ENCODE measurements at regions not wholly inside any gene's neighbourhood (a gene's known extent, or its start where the extent isn't known, plus 50 kb on each side); places are given as distances from the start of the nearest gene placed in this dataset.

DNA sequence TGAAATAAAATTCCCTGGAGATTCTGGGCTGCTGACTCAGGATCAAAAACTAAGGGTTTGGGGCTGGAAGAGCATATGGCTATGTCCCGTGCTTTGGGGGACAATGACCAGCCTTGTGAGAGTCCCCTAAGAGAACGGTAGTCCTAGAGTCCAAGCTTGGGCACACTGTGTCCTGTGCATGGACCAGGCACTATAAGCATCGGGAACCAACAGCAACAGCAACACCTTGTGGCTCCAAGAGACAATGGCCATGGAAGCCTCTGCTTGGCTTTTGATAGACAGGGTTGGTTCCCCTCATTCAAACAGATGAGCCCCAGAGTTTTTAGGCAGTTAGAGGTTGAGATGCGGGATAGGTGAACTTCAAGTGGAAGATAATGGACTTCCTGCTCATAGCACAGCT lies 294.4 kb upstream of the CHAC2 start:
- no peak overlapping the region for H3K4me3 ChIP-seq (ENCODE audit: low read length in 2 of 2)
- H3K4me1 ChIP-seq (ENCODE audit: control insufficient read depth in 2 of 2, insufficient read depth in 2 of 2, low read length in 2 of 2), result no peaks in the 10 kb centered on the region
- no peaks in the 10 kb centered on the region for H3K36me3 ChIP-seq (ENCODE audit: control insufficient read depth in 2 of 2, insufficient read depth in 2 of 2, low read length in 1 of 2)
- DNase-seq (ENCODE audit: low read depth in 6 of 9, low spot score in 9 of 9), result no peak
- 81% methylated on average over 4 of the region's 4 CpGs for WGBS
- H3K27me3 ChIP-seq (ENCODE audit: control insufficient read depth in 2 of 2, insufficient read depth in 1 of 2, low read length in 1 of 2), result no peaks in the 10 kb centered on the region
- no peak overlapping the region for H3K27ac ChIP-seq (ENCODE audit: low read depth in 1 of 2, low read length in 1 of 2)
- H3K9me3 ChIP-seq (ENCODE audit: control insufficient read depth in 2 of 2, insufficient read depth in 1 of 2, low read length in 1 of 2), result no peaks in the 10 kb centered on the region

DNA sequence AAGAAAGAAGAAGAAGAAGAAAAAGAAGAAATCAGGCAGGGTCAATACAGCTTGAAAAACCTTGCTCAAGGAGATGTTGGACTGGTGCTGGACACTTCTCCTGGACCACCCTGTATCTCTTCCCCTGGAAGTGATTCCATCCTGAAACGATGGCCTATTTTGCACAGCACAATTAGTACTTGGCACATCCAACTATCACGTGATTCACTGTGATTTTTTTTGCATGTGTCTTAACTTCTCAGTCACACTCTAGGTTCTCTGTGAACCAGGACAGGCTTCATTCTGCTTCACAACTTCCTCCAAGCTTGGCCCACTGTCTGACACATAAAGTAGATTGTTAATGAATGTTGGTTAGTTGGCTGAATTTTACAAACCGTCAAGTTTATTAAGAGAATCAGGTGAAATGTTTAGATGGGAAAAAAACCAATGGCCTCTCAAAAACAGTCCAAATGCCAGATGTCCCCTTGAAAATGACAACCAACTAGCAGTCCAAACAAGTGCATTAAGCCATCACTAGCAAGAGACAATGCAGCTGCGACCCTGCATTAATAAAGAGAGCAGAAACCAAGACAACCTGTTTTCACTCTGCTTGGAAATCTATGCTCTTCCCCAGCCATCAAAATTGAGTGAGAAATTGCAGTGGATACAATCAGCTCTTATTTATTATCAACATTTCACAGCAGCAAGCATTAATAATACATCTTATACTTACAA lies 300.0 kb upstream of the CHAC2 start:
- Histone ChIP-seq H3K4me1 (ENCODE audit: control insufficient read depth in 2 of 2, insufficient read depth in 2 of 2, low read length in 2 of 2) (no peaks in the 10 kb centered on the region), H3K27me3 (ENCODE audit: control insufficient read depth in 2 of 2, insufficient read depth in 1 of 2, low read length in 1 of 2) (no peaks in the 10 kb centered on the region), H3K36me3 (ENCODE audit: control insufficient read depth in 2 of 2, insufficient read depth in 2 of 2, low read length in 1 of 2) (no peaks in the 10 kb centered on the region), H3K4me3 (ENCODE audit: low read length in 2 of 2) (no peak overlapping the region), H3K27ac (ENCODE audit: low read depth in 1 of 2, low read length in 1 of 2) (no peak overlapping the region), H3K9me3 (ENCODE audit: control insufficient read depth in 2 of 2, insufficient read depth in 1 of 2, low read length in 1 of 2) (no peaks in the 10 kb centered on the region)
- DNase-seq (ENCODE audit: low read depth in 6 of 9, low spot score in 9 of 9), result no peak
- WGBS, result 90% methylated on average over 4 of the region's 4 CpGs

DNA sequence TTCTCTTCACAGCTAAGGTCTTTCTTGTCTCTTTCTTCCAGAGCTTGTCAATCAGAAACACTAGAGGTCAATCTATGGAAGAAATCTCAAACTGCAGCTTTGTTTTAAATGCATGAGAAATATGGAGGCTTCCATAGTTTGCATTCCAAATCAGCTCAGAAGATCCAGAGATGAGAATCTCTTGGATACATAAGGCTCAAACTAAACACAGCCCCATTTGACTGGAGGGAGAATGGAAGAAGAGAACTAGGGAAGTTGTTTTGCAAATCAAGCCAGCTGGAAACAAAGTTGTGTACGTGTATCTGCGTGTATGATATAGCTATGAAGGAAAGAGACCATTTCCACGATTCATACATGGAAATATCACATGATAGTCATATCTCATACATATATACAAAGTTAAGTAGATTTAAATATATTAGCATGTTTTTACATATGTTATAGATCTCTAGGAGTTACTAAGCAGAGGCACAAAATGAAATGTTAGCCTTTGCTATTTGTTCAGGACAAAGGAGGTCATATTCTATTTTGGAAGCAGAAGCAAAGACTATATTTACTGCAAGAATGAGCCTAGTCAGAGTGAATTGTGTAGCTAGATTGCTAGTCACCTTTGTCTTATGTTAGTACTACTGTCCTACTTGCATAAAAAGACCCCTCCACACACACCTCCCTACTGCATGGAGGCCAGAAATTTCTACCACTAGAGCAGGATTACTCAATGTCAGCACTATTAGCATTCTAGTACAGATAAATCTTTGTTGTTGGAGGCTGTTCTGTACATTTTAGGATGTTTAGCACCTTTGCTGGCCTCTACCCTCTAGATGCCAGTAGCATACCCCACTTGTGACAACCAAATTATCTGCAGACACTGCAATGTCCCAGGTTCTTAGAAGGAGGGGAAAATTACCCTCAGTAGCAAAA lies 303.5 kb upstream of the CHAC2 start:
- DNase-seq (ENCODE audit: low read depth in 6 of 9, low spot score in 9 of 9), result no peak
- Histone ChIP-seq H3K4me3 (ENCODE audit: low read length in 2 of 2) (no peak overlapping the region), H3K36me3 (ENCODE audit: control insufficient read depth in 2 of 2, insufficient read depth in 2 of 2, low read length in 1 of 2) (no peaks in the 10 kb centered on the region), H3K9me3 (ENCODE audit: control insufficient read depth in 2 of 2, insufficient read depth in 1 of 2, low read length in 1 of 2) (no peaks in the 10 kb centered on the region), H3K4me1 (ENCODE audit: control insufficient read depth in 2 of 2, insufficient read depth in 2 of 2, low read length in 2 of 2) (no peaks in the 10 kb centered on the region), H3K27ac (ENCODE audit: low read depth in 1 of 2, low read length in 1 of 2) (no peak overlapping the region), H3K27me3 (ENCODE audit: control insufficient read depth in 2 of 2, insufficient read depth in 1 of 2, low read length in 1 of 2) (no peaks in the 10 kb centered on the region)
- WGBS, result 64% methylated on average over 3 of the region's 3 CpGs

DNA sequence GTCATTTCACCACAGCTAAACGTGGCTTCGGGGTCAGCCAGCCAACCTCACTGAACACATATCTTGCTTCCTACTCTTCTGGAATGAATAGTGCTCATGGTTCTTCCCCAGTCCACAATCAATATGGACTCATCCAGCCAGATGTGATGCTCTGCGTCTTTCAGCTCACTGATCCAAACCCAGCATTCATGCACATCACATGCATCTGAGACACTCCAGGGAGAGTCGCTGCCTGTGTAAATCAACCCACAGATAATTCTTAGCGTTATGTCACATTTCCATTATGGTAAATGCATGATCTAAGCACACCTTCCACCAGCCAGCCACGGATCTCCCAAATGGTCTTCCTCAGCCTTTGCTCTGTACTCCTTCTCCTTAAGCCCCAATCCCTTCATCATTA lies 306.7 kb upstream of the CHAC2 start:
- H3K9me3 ChIP-seq (ENCODE audit: control insufficient read depth in 2 of 2, insufficient read depth in 1 of 2, low read length in 1 of 2), result no peaks in the 10 kb centered on the region
- no peak overlapping the region for H3K27ac ChIP-seq (ENCODE audit: low read depth in 1 of 2, low read length in 1 of 2)
- no peak for DNase-seq (ENCODE audit: low read depth in 6 of 9, low spot score in 9 of 9)
- no peaks in the 10 kb centered on the region for H3K4me1 ChIP-seq (ENCODE audit: control insufficient read depth in 2 of 2, insufficient read depth in 2 of 2, low read length in 2 of 2)
- 91% methylated on average over 6 of the region's 6 CpGs for WGBS
- no peaks in the 10 kb centered on the region for H3K27me3 ChIP-seq (ENCODE audit: control insufficient read depth in 2 of 2, insufficient read depth in 1 of 2, low read length in 1 of 2)
- H3K36me3 ChIP-seq (ENCODE audit: control insufficient read depth in 2 of 2, insufficient read depth in 2 of 2, low read length in 1 of 2), result no peaks in the 10 kb centered on the region
- no peak overlapping the region for H3K4me3 ChIP-seq (ENCODE audit: low read length in 2 of 2)

DNA sequence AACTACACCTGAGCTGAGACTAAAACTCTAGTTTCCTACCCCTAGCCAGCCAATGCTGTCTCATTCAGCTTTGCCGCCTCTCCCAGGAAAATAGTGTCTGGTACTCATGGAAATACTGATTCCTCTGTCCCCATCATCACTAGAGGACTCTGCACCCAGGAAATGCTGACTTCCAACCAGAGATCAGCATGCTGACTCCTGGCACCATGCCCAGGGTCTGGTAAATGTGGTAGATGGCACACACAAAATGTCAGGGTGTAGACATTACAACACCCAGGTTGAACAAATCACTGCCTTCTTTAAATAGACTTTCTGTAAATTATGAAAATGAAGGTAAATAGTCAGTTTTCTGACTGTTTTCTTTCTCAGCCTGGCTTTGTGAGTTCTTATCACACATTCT lies 307.3 kb upstream of the CHAC2 start:
- H3K27me3 ChIP-seq (ENCODE audit: control insufficient read depth in 2 of 2, insufficient read depth in 1 of 2, low read length in 1 of 2), result no peaks in the 10 kb centered on the region
- no peaks in the 10 kb centered on the region for H3K36me3 ChIP-seq (ENCODE audit: control insufficient read depth in 2 of 2, insufficient read depth in 2 of 2, low read length in 1 of 2)
- peaks cover 0 to under 1% of the 10 kb centered on the region in 2 donors for H3K9me3 ChIP-seq (ENCODE audit: control insufficient read depth in 2 of 2, insufficient read depth in 1 of 2, low read length in 1 of 2)
- no peak for DNase-seq (ENCODE audit: low read depth in 6 of 9, low spot score in 9 of 9)
- H3K4me1 ChIP-seq (ENCODE audit: control insufficient read depth in 2 of 2, insufficient read depth in 2 of 2, low read length in 2 of 2), result no peaks in the 10 kb centered on the region
- 39% methylated on average over 1 of the region's 1 CpG for WGBS
- no peak overlapping the region for H3K27ac ChIP-seq (ENCODE audit: low read depth in 1 of 2, low read length in 1 of 2)
- H3K4me3 ChIP-seq (ENCODE audit: low read length in 2 of 2), result no peak overlapping the region

DNA sequence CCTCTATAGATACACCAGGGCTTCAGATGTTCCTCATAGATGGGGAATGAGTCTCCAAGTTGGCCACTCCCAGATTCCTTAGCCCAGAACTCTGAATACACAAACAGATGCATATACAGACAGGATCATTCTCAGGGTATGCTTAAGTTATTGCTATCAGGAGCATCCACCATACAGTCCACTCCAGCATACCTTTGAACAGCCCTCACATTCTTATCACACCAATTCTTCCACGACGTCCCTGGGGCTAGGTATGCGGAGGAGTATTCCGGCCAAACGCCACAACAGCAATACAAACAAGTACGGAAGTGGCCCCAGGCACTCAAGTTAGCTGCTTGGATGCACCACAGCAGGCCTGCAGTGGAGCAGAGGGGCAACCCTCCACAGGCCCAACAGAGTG lies 312.5 kb upstream of the CHAC2 start:
- H3K4me3 ChIP-seq (ENCODE audit: low read length in 2 of 2), result no peak overlapping the region
- no peaks in the 10 kb centered on the region for H3K27me3 ChIP-seq (ENCODE audit: control insufficient read depth in 2 of 2, insufficient read depth in 1 of 2, low read length in 1 of 2)
- DNase-seq (ENCODE audit: low read depth in 6 of 9, low spot score in 9 of 9), result no peak
- H3K4me1 ChIP-seq (ENCODE audit: control insufficient read depth in 2 of 2, insufficient read depth in 2 of 2, low read length in 2 of 2), result no peaks in the 10 kb centered on the region
- no peak overlapping the region for H3K27ac ChIP-seq (ENCODE audit: low read depth in 1 of 2, low read length in 1 of 2)
- WGBS, result 88% methylated on average over 6 of the region's 6 CpGs
- peaks cover 0 to 3% of the 10 kb centered on the region in 2 donors for H3K9me3 ChIP-seq (ENCODE audit: control insufficient read depth in 2 of 2, insufficient read depth in 1 of 2, low read length in 1 of 2)
- no peaks in the 10 kb centered on the region for H3K36me3 ChIP-seq (ENCODE audit: control insufficient read depth in 2 of 2, insufficient read depth in 2 of 2, low read length in 1 of 2)

DNA sequence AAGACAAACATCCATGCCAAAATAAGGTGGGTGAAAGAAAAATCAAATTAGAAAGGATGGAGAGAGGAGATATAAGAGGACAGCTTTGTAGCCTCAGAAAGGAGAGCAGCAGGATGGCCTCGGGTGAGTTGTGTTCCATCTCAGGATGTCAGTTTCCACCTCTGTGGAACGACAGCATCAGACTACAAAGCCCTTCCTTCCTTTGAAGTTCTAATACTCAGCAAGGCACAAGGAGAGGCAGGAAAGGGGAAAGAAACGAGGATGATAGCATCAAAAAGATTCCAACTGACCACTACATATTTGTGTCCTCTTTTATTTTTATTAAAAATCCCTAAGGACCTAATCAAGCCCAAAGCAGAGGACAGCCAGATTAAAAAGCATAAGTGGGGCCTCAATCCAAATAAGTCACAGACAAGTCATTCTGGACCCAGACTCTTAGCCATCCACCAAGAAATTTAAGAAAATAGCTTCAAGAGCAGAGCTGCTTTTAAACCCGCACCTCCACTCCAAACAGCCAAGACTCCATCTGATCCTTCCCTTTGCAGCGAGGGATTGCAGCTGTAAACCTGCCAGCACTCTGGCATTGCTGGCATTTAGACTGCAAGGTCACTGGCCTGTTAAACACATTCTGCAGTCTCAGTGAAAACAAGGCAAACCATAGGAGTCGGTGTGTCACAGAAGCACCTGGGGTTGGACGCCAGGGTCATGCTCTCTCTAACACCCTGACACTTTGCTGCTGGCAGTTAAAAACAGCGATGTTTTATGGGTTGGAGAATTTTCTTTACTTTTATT lies 314.5 kb upstream of the CHAC2 start:
- WGBS, result 70% methylated on average over 8 of the region's 8 CpGs
- Histone ChIP-seq H3K4me1 (ENCODE audit: control insufficient read depth in 2 of 2, insufficient read depth in 2 of 2, low read length in 2 of 2) (no peaks in the 10 kb centered on the region), H3K4me3 (ENCODE audit: low read length in 2 of 2) (no peak overlapping the region), H3K36me3 (ENCODE audit: control insufficient read depth in 2 of 2, insufficient read depth in 2 of 2, low read length in 1 of 2) (no peaks in the 10 kb centered on the region), H3K9me3 (ENCODE audit: control insufficient read depth in 2 of 2, insufficient read depth in 1 of 2, low read length in 1 of 2) (peaks cover 0 to 3% of the 10 kb centered on the region in 2 donors), H3K27me3 (ENCODE audit: control insufficient read depth in 2 of 2, insufficient read depth in 1 of 2, low read length in 1 of 2) (no peaks in the 10 kb centered on the region), H3K27ac (ENCODE audit: low read depth in 1 of 2, low read length in 1 of 2) (no peak overlapping the region)
- DNase-seq (ENCODE audit: low read depth in 6 of 9, low spot score in 9 of 9), result no peak

DNA sequence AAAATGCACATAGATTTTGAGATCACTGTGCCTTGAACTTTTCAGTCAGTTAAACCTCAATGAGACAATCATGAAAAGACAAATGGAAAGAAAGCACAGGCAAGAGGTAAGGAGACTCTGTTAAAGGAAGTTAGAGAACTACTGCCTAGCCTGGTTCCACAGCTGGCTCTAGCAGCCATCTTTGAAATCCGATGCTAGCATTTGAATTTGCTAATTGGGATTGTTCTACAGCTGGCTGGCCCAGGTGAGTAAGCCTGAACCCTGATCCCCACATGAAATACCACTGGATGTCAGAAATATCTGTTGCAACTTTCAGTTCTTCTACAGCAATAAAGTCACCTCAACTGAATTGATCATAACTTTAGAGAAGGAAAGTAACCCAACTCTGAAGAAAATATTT lies 315.2 kb upstream of the CHAC2 start:
- Histone ChIP-seq H3K4me1 (ENCODE audit: control insufficient read depth in 2 of 2, insufficient read depth in 2 of 2, low read length in 2 of 2) (no peaks in the 10 kb centered on the region), H3K4me3 (ENCODE audit: low read length in 2 of 2) (no peak overlapping the region), H3K36me3 (ENCODE audit: control insufficient read depth in 2 of 2, insufficient read depth in 2 of 2, low read length in 1 of 2) (no peaks in the 10 kb centered on the region), H3K9me3 (ENCODE audit: control insufficient read depth in 2 of 2, insufficient read depth in 1 of 2, low read length in 1 of 2) (peaks cover 0 to 3% of the 10 kb centered on the region in 2 donors), H3K27me3 (ENCODE audit: control insufficient read depth in 2 of 2, insufficient read depth in 1 of 2, low read length in 1 of 2) (no peaks in the 10 kb centered on the region), H3K27ac (ENCODE audit: low read depth in 1 of 2, low read length in 1 of 2) (no peak overlapping the region)
- WGBS, result 42% methylated on average over 1 of the region's 1 CpG
- DNase-seq (ENCODE audit: low read depth in 6 of 9, low spot score in 9 of 9), result no peak

DNA sequence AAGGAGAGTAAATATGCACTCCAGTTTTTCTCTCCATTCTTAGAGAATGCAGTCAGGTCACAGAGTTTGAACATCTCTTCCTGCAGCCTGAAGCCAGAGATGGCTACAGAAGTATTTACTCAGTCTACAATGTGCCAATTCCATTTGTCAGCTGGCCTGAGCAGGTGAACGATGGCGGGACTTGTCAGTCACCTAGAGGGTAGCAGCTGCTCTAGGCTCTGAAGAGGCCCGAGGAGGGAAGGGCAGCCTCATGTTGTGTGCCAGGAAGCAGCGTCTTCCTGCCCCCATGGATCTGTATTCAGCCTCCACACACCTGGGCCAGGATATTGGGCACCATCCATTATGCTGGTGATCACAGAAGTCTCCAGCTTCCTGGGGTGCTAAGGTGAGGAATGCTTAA lies 316.7 kb upstream of the CHAC2 start:
- Histone ChIP-seq H3K9me3 (ENCODE audit: control insufficient read depth in 2 of 2, insufficient read depth in 1 of 2, low read length in 1 of 2) (peaks cover 0 to 3% of the 10 kb centered on the region in 2 donors), H3K4me1 (ENCODE audit: control insufficient read depth in 2 of 2, insufficient read depth in 2 of 2, low read length in 2 of 2) (no peaks in the 10 kb centered on the region), H3K4me3 (ENCODE audit: low read length in 2 of 2) (no peak overlapping the region), H3K27ac (ENCODE audit: low read depth in 1 of 2, low read length in 1 of 2) (no peak overlapping the region), H3K27me3 (ENCODE audit: control insufficient read depth in 2 of 2, insufficient read depth in 1 of 2, low read length in 1 of 2) (no peaks in the 10 kb centered on the region), H3K36me3 (ENCODE audit: control insufficient read depth in 2 of 2, insufficient read depth in 2 of 2, low read length in 1 of 2) (no peaks in the 10 kb centered on the region)
- no peak for DNase-seq (ENCODE audit: low read depth in 6 of 9, low spot score in 9 of 9)
- 77% methylated on average over 4 of the region's 4 CpGs for WGBS
